ENCODE measurements at regions not wholly inside any gene's neighbourhood (a gene's known extent, or its start where the extent isn't known, plus 50 kb on each side); places are given as distances from the start of the nearest gene placed in this dataset.

GRCh38 chr14:98951031-98951430 is 321.0 kb downstream of the BCL11B start:
- no peak for DNase-seq
- peaks cover 0 to 3% of the 10 kb centered on the region in 2 donors for H3K27me3 ChIP-seq
- no peak overlapping the region for H3K4me3 ChIP-seq
- peaks cover 0 to 2% (median 0%) of the 10 kb centered on the region in 3 donors for H3K9me3 ChIP-seq
- no peaks in the 10 kb centered on the region for H3K36me3 ChIP-seq
- H3K27ac ChIP-seq, result no peak overlapping the region
- no peak for TF ChIP-seq CTCF (IDR thresholded peaks at IDR 0.05)
- intact Hi-C loops (cut with DNase I; ENCODE audit: low total_unique reads), result no loop called here
- H3K4me1 ChIP-seq, result peaks cover 0 to 28% (median 5%) of the 10 kb centered on the region in 4 donors

GRCh38 chr14:98951521-98952152 is 320.4 kb downstream of the BCL11B start:
- intact Hi-C loops (cut with DNase I; ENCODE audit: low total_unique reads), result no loop called here
- Histone ChIP-seq H3K4me1 (peaks cover 0 to 22% (median 5%) of the 10 kb centered on the region in 4 donors), H3K27ac (no peak overlapping the region), H3K27me3 (peaks cover 0 to 3% of the 10 kb centered on the region in 2 donors), H3K36me3 (no peaks in the 10 kb centered on the region), H3K9me3 (peaks cover 0 to 2% (median 0%) of the 10 kb centered on the region in 3 donors), H3K4me3 (no peak overlapping the region)
- no peak for DNase-seq
- no peak for TF ChIP-seq CTCF (IDR thresholded peaks at IDR 0.05)

- intact Hi-C loops (cut with DNase I; ENCODE audit: low total_unique reads), result no loop called here
- no peak for DNase-seq
- no peak overlapping the region for H3K4me3 ChIP-seq
- peaks cover 0 to 3% of the 10 kb centered on the region in 2 donors for H3K27me3 ChIP-seq
- peaks cover 0 to 2% (median 0%) of the 10 kb centered on the region in 3 donors for H3K9me3 ChIP-seq
- no peaks in the 10 kb centered on the region for H3K36me3 ChIP-seq
- peaks cover 0 to 21% (median 9%) of the 10 kb centered on the region in 4 donors for H3K4me1 ChIP-seq
- no peak overlapping the region for H3K27ac ChIP-seq
- TF ChIP-seq CTCF (IDR thresholded peaks at IDR 0.05), result no peak
Observed at GRCh38 chr14:98952593-98953350, 319.2 kb downstream of the BCL11B start.

- DNase-seq, result peak; percentile 89 to 90
- no peaks in the 10 kb centered on the region for H3K36me3 ChIP-seq
- intact Hi-C loops (cut with DNase I; ENCODE audit: low total_unique reads), result no loop called here
- H3K9me3 ChIP-seq, result peaks cover 0 to 2% (median 0%) of the 10 kb centered on the region in 3 donors
- H3K4me1 ChIP-seq, result peaks cover 0 to 21% (median 10%) of the 10 kb centered on the region in 4 donors
- H3K27ac ChIP-seq, result no peak overlapping the region
- H3K4me3 ChIP-seq, result no peak overlapping the region
- H3K27me3 ChIP-seq, result peaks cover 0 to 3% of the 10 kb centered on the region in 2 donors
- no peak for TF ChIP-seq CTCF (IDR thresholded peaks at IDR 0.05)
Observed at GRCh38 chr14:98953551-98954348, 318.2 kb downstream of the BCL11B start.

- Histone ChIP-seq H3K27ac (no peak overlapping the region), H3K36me3 (no peaks in the 10 kb centered on the region), H3K27me3 (peaks cover 0 to 3% of the 10 kb centered on the region in 2 donors), H3K4me1 (peaks cover 0 to 21% (median 10%) of the 10 kb centered on the region in 4 donors), H3K9me3 (peaks cover 0 to 2% (median 0%) of the 10 kb centered on the region in 3 donors), H3K4me3 (no peak overlapping the region)
- intact Hi-C loops (cut with DNase I; ENCODE audit: low total_unique reads), result no loop called here
- no peak for DNase-seq
- no peak for TF ChIP-seq CTCF (IDR thresholded peaks at IDR 0.05)
Observed at GRCh38 chr14:98954349-98955000, 317.5 kb downstream of the BCL11B start.
